Fibroblast of the conjunctiva (primary cell): ENCODE measurements at regions not wholly inside any gene's neighbourhood (a gene's known extent, or its start where the extent isn't known, plus 50 kb on each side); places are given as distances from the start of the nearest gene placed in this dataset.
"Not testable (repeated sequence)": the region's sequence is repeated elsewhere in the genome, so short reads cannot be mapped to it uniquely, and the experiment has no call there.

ENCODE experiments used
- DNase-seq: peaks from one replicate; pipeline ENCODE4 v3.0.0-alpha.2; 2010; ENCODE audit warnings: low read depth

DNA sequence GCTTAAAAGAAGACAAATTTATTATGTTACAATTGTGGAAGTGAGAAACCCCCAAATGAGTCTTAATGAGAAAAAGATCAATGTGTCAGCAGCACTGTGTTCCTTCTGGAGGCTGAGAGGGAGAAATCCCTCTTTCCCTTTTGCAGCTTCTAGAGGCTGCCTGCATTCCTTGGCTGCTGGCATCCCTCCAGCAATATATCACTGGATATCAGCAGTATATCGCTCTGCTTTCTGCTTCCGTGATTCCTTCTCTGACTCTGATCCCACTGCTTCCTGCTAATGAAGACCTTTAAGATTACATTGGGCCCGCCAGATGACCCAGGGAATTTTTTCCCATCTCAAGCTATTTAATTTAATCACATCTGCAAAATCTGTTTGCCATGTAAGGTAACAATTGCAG, 1008.0 kb downstream of the RAPGEF2 start:
- no peak for DNase-seq

DNA sequence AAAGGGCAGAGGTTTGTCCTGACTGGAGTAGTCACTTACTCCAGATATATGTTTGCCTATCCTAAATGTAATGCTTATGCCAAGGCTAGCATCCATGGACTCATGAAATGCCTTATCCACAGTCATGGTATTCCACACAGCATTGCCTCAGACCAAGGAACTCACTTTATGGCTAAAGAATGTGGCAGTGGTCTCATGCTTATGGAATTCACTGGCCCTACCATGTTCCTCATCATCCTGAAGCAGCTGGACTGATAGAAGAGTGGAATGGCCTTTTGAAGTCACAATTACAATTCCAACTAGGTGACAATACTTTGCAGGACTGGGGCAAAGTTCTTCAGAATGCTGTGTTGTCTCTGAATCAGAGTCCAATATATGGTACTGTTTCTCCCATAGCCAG, 1014.8 kb downstream of the RAPGEF2 start:
- DNase-seq: no peak

- not testable (repeated sequence) for DNase-seq
These were observed 1022.9 kb downstream of the RAPGEF2 start for GRCh38 chr4:160125576-160126287.

GRCh38 chr4:160127211-160127610, 1024.3 kb downstream of the RAPGEF2 start:
- DNase-seq: no peak

GRCh38 chr4:160129439-160129838, 1026.6 kb downstream of the RAPGEF2 start:
- no peak for DNase-seq

- no peak for DNase-seq
These were observed 1033.1 kb downstream of the RAPGEF2 start for GRCh38 chr4:160136021-160136420.

DNA sequence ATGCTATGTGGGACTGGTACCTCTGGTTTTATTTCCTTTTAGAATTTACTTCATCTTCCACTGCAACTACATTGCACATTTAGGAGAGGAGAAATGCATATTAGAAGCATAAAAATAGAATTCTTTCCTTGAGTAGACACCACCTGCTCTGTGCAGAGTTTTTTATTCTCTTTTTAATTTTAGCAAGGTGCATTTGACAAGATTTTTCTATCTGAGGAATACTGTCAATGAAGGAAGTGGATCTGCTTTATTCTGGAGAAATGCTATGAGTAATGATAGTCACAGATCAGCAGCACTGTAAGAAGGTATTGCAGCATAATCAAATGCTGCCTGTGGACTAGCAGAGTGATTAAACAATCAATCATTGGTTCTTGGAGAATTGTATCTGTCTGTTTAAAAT, 1038.3 kb downstream of the RAPGEF2 start:
- no peak for DNase-seq

DNA sequence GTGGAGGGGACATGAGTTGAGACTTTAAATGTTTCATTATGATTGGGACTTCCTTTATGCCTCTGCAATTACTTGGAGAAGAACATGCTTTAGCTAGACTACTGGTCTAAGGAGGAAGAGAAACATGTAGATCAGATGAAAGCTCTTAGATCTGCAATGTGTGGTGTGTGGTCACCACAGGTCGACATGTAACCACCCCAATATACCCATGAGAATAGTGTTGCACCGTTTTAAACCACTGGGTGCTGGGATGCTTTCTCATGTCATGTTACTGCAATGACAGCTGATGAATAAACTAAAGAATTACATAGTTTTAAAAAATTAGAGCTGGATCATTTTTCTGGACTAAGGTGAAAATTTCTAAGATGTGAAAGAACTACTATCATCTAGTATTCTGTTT, 1039.7 kb downstream of the RAPGEF2 start:
- DNase-seq: no peak

DNA sequence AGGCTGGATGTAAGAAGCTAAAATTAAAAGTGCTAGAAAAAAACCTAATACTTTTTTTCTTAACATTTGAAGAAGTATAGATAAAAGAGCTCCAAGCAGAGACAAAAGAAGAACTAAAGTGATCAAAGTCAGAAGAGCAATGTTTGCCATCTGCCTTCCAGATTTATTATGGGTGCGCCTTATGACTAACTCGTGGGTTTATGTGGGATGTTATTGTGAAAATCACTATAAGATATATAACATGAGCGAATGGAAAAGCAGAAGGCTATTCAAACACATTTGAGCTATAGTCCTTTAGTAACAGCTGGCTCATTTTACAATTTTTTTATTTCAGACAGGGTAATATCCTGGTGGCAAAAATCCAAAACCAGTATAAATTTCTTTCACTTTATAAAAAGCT, 1040.7 kb downstream of the RAPGEF2 start:
- no peak for DNase-seq

GRCh38 chr4:160159457-160159856, 1056.6 kb downstream of the RAPGEF2 start:
- no peak for DNase-seq

- no peak for DNase-seq
These were observed 1058.1 kb downstream of the RAPGEF2 start for GRCh38 chr4:160161026-160161425.

GRCh38 chr4:160175064-160175643, 1072.3 kb downstream of the RAPGEF2 start:
- no peak for DNase-seq

- DNase-seq: peak; percentile 1
These were observed 1077.3 kb downstream of the RAPGEF2 start for GRCh38 chr4:160180211-160180610.

GRCh38 chr4:160182727-160183126, 1079.8 kb downstream of the RAPGEF2 start:
- no peak for DNase-seq

GRCh38 chr4:160184884-160185283, 1082.0 kb downstream of the RAPGEF2 start:
- no peak for DNase-seq

DNA sequence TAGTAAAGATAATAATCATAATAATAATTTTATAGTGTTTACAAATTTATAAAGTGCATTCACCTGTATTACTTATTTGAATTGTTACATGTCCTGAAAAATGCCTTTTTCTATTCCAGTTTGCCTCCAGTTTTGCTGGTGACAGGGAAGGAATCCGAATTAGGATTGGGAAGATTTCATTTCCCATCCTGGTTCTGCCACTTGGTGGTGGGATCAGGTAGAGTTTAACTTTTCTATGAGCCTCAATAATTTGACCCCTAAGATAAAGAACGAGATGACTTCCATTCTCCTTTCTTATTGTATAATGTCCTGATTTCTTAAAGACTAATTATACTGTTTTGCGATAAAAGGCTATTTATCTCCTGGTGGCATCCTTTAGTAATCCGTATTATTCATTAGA, 1090.9 kb downstream of the RAPGEF2 start:
- no peak for DNase-seq

GRCh38 chr4:160194716-160195115, 1091.8 kb downstream of the RAPGEF2 start:
- no peak for DNase-seq

- DNase-seq: peak; percentile 2
These were observed 1099.9 kb downstream of the RAPGEF2 start for GRCh38 chr4:160202802-160203201.

DNA sequence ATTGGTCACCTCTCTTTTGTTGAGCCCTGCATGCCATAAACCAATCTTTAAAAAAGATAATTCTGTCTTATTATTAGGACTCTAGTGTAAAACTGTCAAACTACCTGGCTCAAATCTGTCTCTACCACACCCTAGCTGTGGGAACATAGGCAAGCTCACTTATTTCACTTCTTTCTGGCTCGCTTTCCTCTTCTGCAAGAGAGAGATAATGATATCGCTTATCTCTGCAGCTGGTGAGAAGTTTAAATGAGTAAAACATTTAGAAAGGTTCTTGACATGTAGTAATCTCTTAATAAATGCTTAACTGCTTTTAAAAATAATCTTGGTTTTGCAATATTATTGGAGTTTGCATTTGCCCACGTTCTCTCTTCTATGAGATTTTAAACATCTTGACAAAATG, 1109.2 kb downstream of the RAPGEF2 start:
- DNase-seq: no peak

DNA sequence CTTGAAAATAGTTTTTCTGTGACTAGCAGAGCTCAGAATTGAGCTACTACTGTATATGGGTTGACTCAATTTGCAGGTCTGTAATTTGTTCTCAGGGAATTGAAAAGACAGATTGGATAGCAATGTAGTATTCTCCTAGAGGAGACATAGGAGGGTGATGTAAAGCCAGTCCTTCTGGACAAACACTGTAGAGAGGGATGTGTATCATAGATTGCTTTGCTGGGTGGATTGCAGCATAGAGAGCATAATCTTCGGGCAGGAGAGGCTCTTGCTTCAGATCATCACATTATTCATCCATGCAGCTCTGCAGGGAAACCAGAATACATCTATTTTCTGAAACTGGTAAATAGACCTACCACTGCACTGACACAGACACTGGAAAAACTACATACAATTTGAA, 1110.5 kb downstream of the RAPGEF2 start:
- no peak for DNase-seq

DNA sequence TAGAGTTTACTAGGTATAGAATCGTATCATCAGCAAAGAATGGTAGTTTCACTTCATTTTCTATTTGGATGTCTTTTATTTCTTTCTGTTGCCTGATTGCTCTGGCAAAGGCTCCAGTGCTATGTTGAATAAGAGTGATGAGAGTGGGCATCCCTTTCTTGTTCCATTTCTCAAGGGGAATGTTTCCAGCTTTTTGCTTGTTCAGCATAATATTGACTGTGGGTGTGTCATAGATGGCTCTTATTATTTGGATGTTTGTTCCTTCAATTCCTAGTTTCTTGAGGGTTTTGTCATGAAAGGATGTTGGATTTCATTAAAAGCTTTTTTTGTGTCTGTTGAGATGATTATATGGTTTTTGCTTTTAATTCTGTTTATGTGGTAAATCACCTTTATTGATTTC, 1114.5 kb downstream of the RAPGEF2 start:
- no peak for DNase-seq

GRCh38 chr4:160224049-160224448, 1121.2 kb downstream of the RAPGEF2 start:
- no peak for DNase-seq

DNA sequence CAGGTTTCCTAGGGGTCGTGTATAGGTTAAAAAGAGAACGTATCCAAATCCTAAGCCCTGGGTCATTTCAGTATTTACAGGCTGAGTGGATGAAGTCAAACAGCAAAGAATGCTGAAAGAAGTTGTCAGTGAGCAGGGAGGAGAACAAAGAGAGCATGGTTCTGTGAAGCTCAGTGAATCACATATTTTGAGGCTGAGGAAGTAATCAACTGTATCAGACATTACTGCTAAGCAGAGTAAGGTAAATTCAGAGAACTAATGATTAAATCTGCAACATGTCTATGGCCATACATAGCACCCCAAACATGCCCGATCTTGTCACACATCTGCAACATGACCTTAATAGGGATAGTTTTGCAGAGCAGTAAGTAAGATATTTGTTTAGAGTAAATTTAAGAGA, 1130.3 kb downstream of the RAPGEF2 start:
- no peak for DNase-seq

- DNase-seq: no peak
These were observed 1132.4 kb downstream of the RAPGEF2 start for GRCh38 chr4:160235285-160235684.
